Activated CD8-positive, alpha-beta T cell treated with anti-CD3 and anti-CD28 coated beads for 36 hours (primary cell): ENCODE measurements at regions not wholly inside any gene's neighbourhood (a gene's known extent, or its start where the extent isn't known, plus 50 kb on each side); places are given as distances from the start of the nearest gene placed in this dataset.

Experiments
- ATAC-seq: fragments of 200-7000 bp; cut with Tn5 transposase; one replicate; pipeline ENCODE4 v1.10.0; 2021; ENCODE audit warnings: mild to moderate bottlenecking, moderate library complexity
- CTCF ChIA-PET: fragments of 350-600 bp; sonication (Branson Sonifier 250); formaldehyde crosslinking; loops from one replicate; lab custom pipeline; 2021; ENCODE audit warnings: antibody characterized with exemption; lab: Charles Lee
- POLR2A ChIA-PET: fragments of 350-600 bp; sonication (Branson Sonifier 250); formaldehyde crosslinking; loops from one replicate; lab custom pipeline; 2021; ENCODE audit warnings: antibody characterized with exemption; lab: Charles Lee
- DNase-seq: peaks from one replicate; pipeline ENCODE4 v3.0.0-alpha.2; 2020
- H3K27ac Mint-ChIP-seq: one replicate; pipeline ENCODE4 v1.8.0; 2021; ENCODE audit warnings: mild to moderate bottlenecking, mixed read lengths
- H3K27me3 Mint-ChIP-seq: one replicate; pipeline ENCODE4 v1.8.0; 2021; ENCODE audit warnings: mixed read lengths
- H3K36me3 Mint-ChIP-seq: one replicate; pipeline ENCODE4 v1.8.0; 2021; ENCODE audit warnings: low read depth, mixed read lengths
- H3K4me1 Mint-ChIP-seq: one replicate; pipeline ENCODE4 v1.8.0; 2021; ENCODE audit warnings: low read depth, mixed read lengths
- H3K4me3 Mint-ChIP-seq: one replicate; pipeline ENCODE4 v1.8.0; 2021; ENCODE audit warnings: mild to moderate bottlenecking, moderate library complexity, mixed read lengths
- H3K9me3 Mint-ChIP-seq: one replicate; pipeline ENCODE4 v1.8.0; 2021; ENCODE audit warnings: mixed read lengths
- CTCF ChIP-seq: fragments of 200-600 bp; IDR thresholded peaks from one replicate; pipeline ENCODE4 v1.8.0; 2022; ENCODE audit warnings: antibody characterized with exemption, mild to moderate bottlenecking
- intact Hi-C: fragments of 100-400 bp; cut with micrococcal nuclease; formaldehyde crosslinking; loops from one replicate; pipeline ENCODE4 v1.10.0; 2022

- H3K9me3 Mint-ChIP-seq, result no peaks in the 10 kb centered on the region
- H3K27ac Mint-ChIP-seq, result no peak overlapping the region
- H3K36me3 Mint-ChIP-seq, result no peaks in the 10 kb centered on the region
- ATAC-seq (no peak), DNase-seq (peak; percentile 26)
- CTCF ChIA-PET, result interaction anchor here (1.6 kb wide), 1 partner anchor 8 kb away, joined by 5 read pairs; no protein-coding TSS in a partner anchor
- peaks cover 10% of the 10 kb centered on the region for H3K27me3 Mint-ChIP-seq
- TF ChIP-seq CTCF, result peak; percentile 26
- H3K4me3 Mint-ChIP-seq, result no peak overlapping the region
- intact Hi-C loops, result no loop called here
- POLR2A ChIA-PET, result no interaction called here
- no peaks in the 10 kb centered on the region for H3K4me1 Mint-ChIP-seq
Observed at GRCh38 chr5:74212336-74212735, 428.2 kb downstream of the ENC1 start.

DNA sequence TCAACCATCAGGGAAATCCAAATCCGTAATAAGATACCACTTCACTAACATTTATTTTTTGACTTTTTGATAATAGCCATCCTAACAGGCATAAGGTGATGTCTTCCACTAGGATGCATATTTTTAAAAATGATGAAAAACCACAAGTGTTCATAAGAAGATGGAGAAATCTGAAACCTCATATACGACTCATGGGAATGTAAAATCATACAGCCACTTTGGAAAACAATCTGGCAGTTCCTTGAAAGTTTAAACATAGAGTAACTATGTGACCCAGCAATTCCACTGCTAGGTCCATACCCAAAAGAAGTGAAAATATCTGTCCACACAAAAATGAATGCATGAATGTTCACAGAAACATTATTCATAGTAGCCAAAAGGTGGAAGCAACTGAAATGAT is 431.0 kb downstream of the ENC1 start:
- Mint-ChIP-seq H3K9me3 (no peaks in the 10 kb centered on the region), H3K4me3 (no peak overlapping the region), H3K27ac (no peak overlapping the region), H3K27me3 (peaks cover 9% of the 10 kb centered on the region), H3K4me1 (no peaks in the 10 kb centered on the region), H3K36me3 (no peaks in the 10 kb centered on the region)
- DNase-seq (no peak), ATAC-seq (no peak)
- ChIA-PET POLR2A (no interaction called here), CTCF (no interaction called here)
- no peak for TF ChIP-seq CTCF
- intact Hi-C loops, result no loop called here

GRCh38 chr5:74206579-74207550 is 433.7 kb downstream of the ENC1 start:
- H3K4me1 Mint-ChIP-seq, result no peaks in the 10 kb centered on the region
- H3K27ac Mint-ChIP-seq, result no peak overlapping the region
- intact Hi-C loops, result no loop called here
- CTCF ChIA-PET, result interaction anchor here (0.6 kb wide), 1 partner anchor 9 kb away, joined by 3 read pairs; no protein-coding TSS in a partner anchor
- TF ChIP-seq CTCF, result no peak
- H3K27me3 Mint-ChIP-seq, result peaks cover 12% of the 10 kb centered on the region
- DNase-seq (no peak), ATAC-seq (no peak)
- no peaks in the 10 kb centered on the region for H3K36me3 Mint-ChIP-seq
- POLR2A ChIA-PET, result no interaction called here
- no peaks in the 10 kb centered on the region for H3K9me3 Mint-ChIP-seq
- H3K4me3 Mint-ChIP-seq, result no peak overlapping the region

- POLR2A ChIA-PET, result no interaction called here
- TF ChIP-seq CTCF, result no peak
- Mint-ChIP-seq H3K4me3 (no peak overlapping the region), H3K9me3 (no peaks in the 10 kb centered on the region), H3K27me3 (peaks cover 15% of the 10 kb centered on the region), H3K27ac (no peak overlapping the region), H3K36me3 (no peaks in the 10 kb centered on the region), H3K4me1 (no peaks in the 10 kb centered on the region)
- no peak for DNase-seq
- ATAC-seq, result no peak
- CTCF ChIA-PET, result no interaction called here
- intact Hi-C loops, result no loop called here
Observed at GRCh38 chr5:74205767-74206578, 434.6 kb downstream of the ENC1 start.
